HepG2 (cell line): ENCODE measurements at regions not wholly inside any gene's neighbourhood (a gene's known extent, or its start where the extent isn't known, plus 50 kb on each side); places are given as distances from the start of the nearest gene placed in this dataset.

Experiments
- CBFB ChIP-seq: sonication (generic); formaldehyde crosslinking; IDR thresholded peaks from 2 replicates; pipeline ENCODE4 v1.4.0; 2020; ENCODE audit warnings: missing genetic modification reagents
- CTCF ChIP-seq: sonication (generic); formaldehyde crosslinking; IDR thresholded peaks from 2 replicates; pipeline ENCODE4 v1.5.0; 2020; ENCODE audit warnings: mild to moderate bottlenecking, missing genetic modification reagents, moderate library complexity
- E2F1 ChIP-seq: sonication (generic); formaldehyde crosslinking; IDR thresholded peaks from 2 replicates; pipeline ENCODE4 v1.5.0; 2020; ENCODE audit warnings: missing genetic modification reagents
- EZH2 ChIP-seq: conservative IDR thresholded peaks from 2 replicates; pipeline ENCODE4 v1.6.1; 2012; ENCODE audit warnings: mild to moderate bottlenecking, low read depth, low read length, moderate library complexity
- MAX ChIP-seq: IDR thresholded peaks from 2 replicates; pipeline ENCODE4 v1.6.1; 2012; ENCODE audit warnings: inconsistent platforms
- ZNF143 ChIP-seq: sonication (generic); formaldehyde crosslinking; IDR thresholded peaks from 2 replicates; pipeline ENCODE4 v1.4.0; 2020; ENCODE audit warnings: missing genetic modification reagents
- ZNF512 ChIP-seq: sonication (generic); formaldehyde crosslinking; IDR thresholded peaks from 2 replicates; pipeline ENCODE4 v1.4.0; 2020; ENCODE audit warnings: mild to moderate bottlenecking, missing genetic modification reagents
- ZNF678 ChIP-seq: sonication (generic); formaldehyde crosslinking; IDR thresholded peaks from 2 replicates; pipeline ENCODE4 v1.4.0; 2020; ENCODE audit warnings: mild to moderate bottlenecking, missing genetic modification reagents

GRCh38 chr6:140985679-140986275, 1146.9 kb upstream of the GJE1 start:
- no peak for TF ChIP-seq CTCF (CRISPR knock-in tag)
- no peak for TF ChIP-seq ZNF143 (CRISPR knock-in tag)
- no peak for TF ChIP-seq ZNF678 (CRISPR knock-in tag)
- TF ChIP-seq E2F1 (CRISPR knock-in tag) = no peak
- no peak for TF ChIP-seq MAX
- no peak for TF ChIP-seq ZNF512 (CRISPR knock-in tag)
- TF ChIP-seq CBFB (CRISPR knock-in tag) = no peak
- no peak for TF ChIP-seq EZH2
